ENCODE measurements at regions not wholly inside any gene's neighbourhood (a gene's known extent, or its start where the extent isn't known, plus 50 kb on each side); places are given as distances from the start of the nearest gene placed in this dataset.

DNA sequence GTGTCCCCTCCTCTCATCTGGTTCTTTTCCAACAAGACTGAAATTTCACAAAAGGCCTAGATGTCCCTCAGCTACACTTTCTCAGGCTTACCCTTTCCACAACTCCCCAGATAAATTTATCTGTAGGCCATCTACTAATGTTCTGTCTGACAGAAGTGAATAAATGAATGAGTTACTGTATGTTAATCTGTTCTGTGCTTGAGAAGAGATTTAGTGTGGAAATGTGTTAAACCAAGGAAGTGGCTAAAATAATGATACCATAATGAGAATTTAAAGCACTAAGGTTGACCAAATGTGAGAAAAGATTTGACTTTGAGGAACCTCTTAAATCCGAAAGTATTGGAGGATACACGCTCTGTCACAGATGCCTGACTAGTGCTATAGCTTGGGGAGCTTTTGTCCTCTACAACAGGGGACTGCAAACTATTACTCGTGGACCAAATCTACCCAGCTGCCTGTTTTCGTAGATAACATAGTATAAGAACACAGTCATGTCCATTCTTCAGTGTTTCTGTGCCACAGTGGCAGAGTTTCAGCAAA, 74.8 kb upstream of the P2RY1 start (continued):
- TF ChIP-seq, protein P1, sequence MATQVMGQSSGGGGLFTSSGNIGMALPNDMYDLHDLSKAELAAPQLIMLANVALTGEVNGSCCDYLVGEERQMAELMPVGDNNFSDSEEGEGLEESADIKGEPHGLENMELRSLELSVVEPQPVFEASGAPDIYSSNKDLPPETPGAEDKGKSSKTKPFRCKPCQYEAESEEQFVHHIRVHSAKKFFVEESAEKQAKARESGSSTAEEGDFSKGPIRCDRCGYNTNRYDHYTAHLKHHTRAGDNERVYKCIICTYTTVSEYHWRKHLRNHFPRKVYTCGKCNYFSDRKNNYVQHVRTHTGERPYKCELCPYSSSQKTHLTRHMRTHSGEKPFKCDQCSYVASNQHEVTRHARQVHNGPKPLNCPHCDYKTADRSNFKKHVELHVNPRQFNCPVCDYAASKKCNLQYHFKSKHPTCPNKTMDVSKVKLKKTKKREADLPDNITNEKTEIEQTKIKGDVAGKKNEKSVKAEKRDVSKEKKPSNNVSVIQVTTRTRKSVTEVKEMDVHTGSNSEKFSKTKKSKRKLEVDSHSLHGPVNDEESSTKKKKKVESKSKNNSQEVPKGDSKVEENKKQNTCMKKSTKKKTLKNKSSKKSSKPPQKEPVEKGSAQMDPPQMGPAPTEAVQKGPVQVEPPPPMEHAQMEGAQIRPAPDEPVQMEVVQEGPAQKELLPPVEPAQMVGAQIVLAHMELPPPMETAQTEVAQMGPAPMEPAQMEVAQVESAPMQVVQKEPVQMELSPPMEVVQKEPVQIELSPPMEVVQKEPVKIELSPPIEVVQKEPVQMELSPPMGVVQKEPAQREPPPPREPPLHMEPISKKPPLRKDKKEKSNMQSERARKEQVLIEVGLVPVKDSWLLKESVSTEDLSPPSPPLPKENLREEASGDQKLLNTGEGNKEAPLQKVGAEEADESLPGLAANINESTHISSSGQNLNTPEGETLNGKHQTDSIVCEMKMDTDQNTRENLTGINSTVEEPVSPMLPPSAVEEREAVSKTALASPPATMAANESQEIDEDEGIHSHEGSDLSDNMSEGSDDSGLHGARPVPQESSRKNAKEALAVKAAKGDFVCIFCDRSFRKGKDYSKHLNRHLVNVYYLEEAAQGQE (IDR thresholded peaks at IDR 0.05; ENCODE audit: low read depth, low read length) = no peak
- TF ChIP-seq, protein P2, sequence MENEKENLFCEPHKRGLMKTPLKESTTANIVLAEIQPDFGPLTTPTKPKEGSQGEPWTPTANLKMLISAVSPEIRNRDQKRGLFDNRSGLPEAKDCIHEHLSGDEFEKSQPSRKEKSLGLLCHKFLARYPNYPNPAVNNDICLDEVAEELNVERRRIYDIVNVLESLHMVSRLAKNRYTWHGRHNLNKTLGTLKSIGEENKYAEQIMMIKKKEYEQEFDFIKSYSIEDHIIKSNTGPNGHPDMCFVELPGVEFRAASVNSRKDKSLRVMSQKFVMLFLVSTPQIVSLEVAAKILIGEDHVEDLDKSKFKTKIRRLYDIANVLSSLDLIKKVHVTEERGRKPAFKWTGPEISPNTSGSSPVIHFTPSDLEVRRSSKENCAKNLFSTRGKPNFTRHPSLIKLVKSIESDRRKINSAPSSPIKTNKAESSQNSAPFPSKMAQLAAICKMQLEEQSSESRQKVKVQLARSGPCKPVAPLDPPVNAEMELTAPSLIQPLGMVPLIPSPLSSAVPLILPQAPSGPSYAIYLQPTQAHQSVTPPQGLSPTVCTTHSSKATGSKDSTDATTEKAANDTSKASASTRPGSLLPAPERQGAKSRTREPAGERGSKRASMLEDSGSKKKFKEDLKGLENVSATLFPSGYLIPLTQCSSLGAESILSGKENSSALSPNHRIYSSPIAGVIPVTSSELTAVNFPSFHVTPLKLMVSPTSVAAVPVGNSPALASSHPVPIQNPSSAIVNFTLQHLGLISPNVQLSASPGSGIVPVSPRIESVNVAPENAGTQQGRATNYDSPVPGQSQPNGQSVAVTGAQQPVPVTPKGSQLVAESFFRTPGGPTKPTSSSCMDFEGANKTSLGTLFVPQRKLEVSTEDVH (IDR thresholded peaks at IDR 0.05; ENCODE audit: low read depth, partially characterized antibody) = no peak

DNA sequence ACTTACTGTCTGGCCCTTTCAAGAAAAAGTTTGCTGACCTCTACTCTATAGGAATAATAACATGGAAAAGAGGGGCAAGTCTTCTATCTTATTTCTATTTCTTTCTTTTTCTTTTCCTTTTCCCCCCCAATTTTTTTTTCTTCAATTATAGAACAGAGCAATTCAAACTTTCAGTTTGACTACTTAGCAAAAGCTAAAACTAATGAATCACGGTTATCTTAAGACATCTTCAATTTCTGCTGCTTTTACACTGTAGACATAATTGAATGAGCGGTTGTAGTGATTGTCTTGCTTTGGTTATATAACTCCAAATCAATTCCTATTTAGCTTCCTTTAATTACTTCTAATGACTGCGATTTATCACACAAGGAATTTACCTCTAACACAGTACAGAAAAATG, 74.3 kb upstream of the P2RY1 start:
- FAIRE-seq = no peak
- intact Hi-C loops (cut with micrococcal nuclease; ENCODE audit: unreplicated experiment) (no loop called here), in situ Hi-C loops (cut with MboI) (no loop called here)
- no peaks in the 10 kb centered on the region; the same call in 1 of the 3 replicates for H3K9me3 ChIP-seq (replicated peaks; ENCODE audit: control insufficient read depth, insufficient read depth, low read length)
- WGBS (ENCODE audit: insufficient coverage, insufficient replicate concordance, low lambda C conversion rate, missing lambda C conversion rate) = 31% methylated on average over 3 of the region's 3 CpGs
- no peaks in the 10 kb centered on the region for H4K20me1 ChIP-seq (ENCODE audit: control insufficient read depth, insufficient read depth)
- ChIA-PET SMC1A (ENCODE audit: uncharacterized antibody, unreplicated experiment) (interaction anchor here (0.5 to 0.6 kb wide), 2 partner anchors 39 to 51 kb away, joined by 3 read pairs; no protein-coding TSS in a partner anchor), CTCF (no interaction called here), RAD21 (ENCODE audit: unreplicated experiment) (no interaction called here), POLR2A (interaction anchor here (0.6 to 1.3 kb wide), 2 partner anchors 140 to 165 kb away, joined by 3 read pairs; no protein-coding TSS in a partner anchor)
- H3K9ac ChIP-seq (ENCODE audit: control insufficient read depth, insufficient read depth, low read length) = no peak overlapping the region
- no peaks in the 10 kb centered on the region for H3K79me2 ChIP-seq (ENCODE audit: control insufficient read depth, insufficient read depth, low read length)
- peak overlapping the region; percentile 61; the same call in 1 of the 2 replicates for H3K4me2 ChIP-seq (ENCODE audit: control insufficient read depth, insufficient read depth)
- H3K4me3 ChIP-seq = no peak overlapping the region
- no peak for DNase-seq (ENCODE audit: low read depth, low spot score)
- BruUV-seq (replicated peaks) = no TSS peak
- ATAC-seq = peak; percentile 62
- no peaks in the 10 kb centered on the region for H3K27me3 ChIP-seq (replicated peaks in 1 of 2; ENCODE audit: control insufficient read depth in 2 of 2, insufficient read depth in 2 of 2, low read length in 1 of 2)
- H3K4me1 ChIP-seq (ENCODE audit: control insufficient read depth, insufficient read depth, low read length) = peaks cover 8% of the 10 kb centered on the region; the same call in 1 of the 2 replicates
- TF ChIP-seq SIN3A (IDR thresholded peaks at IDR 0.05; ENCODE audit: low read depth, low read length) (no peak), JUNB (IDR thresholded peaks at IDR 0.05) (peak; percentile 69)
- no peak overlapping the region; the same call in 1 of the 2 replicates for H2AFZ ChIP-seq (ENCODE audit: control insufficient read depth, low read depth, low read length)
- 0 out of 2 replicates have a peak overlapping the region, but pooled peaks have one; percentile 30 for H3K27ac ChIP-seq (ENCODE audit: control insufficient read depth, insufficient read depth)
- H3K36me3 ChIP-seq (ENCODE audit: control insufficient read depth in 2 of 2, insufficient read depth in 2 of 2, low read length in 1 of 2) = no peaks in the 10 kb centered on the region
